Activated T-cell treated with anti-CD3 and anti-CD28 coated beads for 48 hours (primary cell): ENCODE measurements at regions not wholly inside any gene's neighbourhood (a gene's known extent, or its start where the extent isn't known, plus 50 kb on each side); places are given as distances from the start of the nearest gene placed in this dataset.
"Not testable (repeated sequence)": the region's sequence is repeated elsewhere in the genome, so short reads cannot be mapped to it uniquely, and the experiment has no call there.

ENCODE experiments used
- DNase-seq: peaks from one replicate; pipeline ENCODE4 v3.0.0-alpha.2; 2020; ENCODE audit warnings: low read depth

- no peak for DNase-seq
These were observed 394.0 kb upstream of the SLC35B3 start for GRCh38 chr6:8829296-8829695.

- no peak for DNase-seq
These were observed 393.0 kb upstream of the SLC35B3 start for GRCh38 chr6:8828376-8828775.

GRCh38 chr6:8825726-8826125, 390.4 kb upstream of the SLC35B3 start:
- DNase-seq = no peak

- no peak for DNase-seq
These were observed 386.6 kb upstream of the SLC35B3 start for GRCh38 chr6:8821981-8822381.

GRCh38 chr6:8820313-8820712, 385.0 kb upstream of the SLC35B3 start:
- DNase-seq = no peak

GRCh38 chr6:8819446-8819845, 384.1 kb upstream of the SLC35B3 start:
- no peak for DNase-seq

- DNase-seq = no peak
These were observed 379.2 kb upstream of the SLC35B3 start for GRCh38 chr6:8814440-8815000.

- DNase-seq = no peak
These were observed 375.0 kb upstream of the SLC35B3 start for GRCh38 chr6:8810325-8810724.

- no peak for DNase-seq
These were observed 374.3 kb upstream of the SLC35B3 start for GRCh38 chr6:8809662-8810061.

GRCh38 chr6:8803181-8803760, 367.9 kb upstream of the SLC35B3 start:
- DNase-seq = no peak

- not testable (repeated sequence) for DNase-seq
These were observed 367.1 kb upstream of the SLC35B3 start for GRCh38 chr6:8802397-8802796.

- no peak for DNase-seq
These were observed 359.1 kb upstream of the SLC35B3 start for GRCh38 chr6:8794420-8794819.

- DNase-seq = no peak
These were observed 354.5 kb upstream of the SLC35B3 start for GRCh38 chr6:8789878-8790277.

GRCh38 chr6:8785223-8785622, 349.9 kb upstream of the SLC35B3 start:
- DNase-seq = no peak

GRCh38 chr6:8783191-8783590, 347.8 kb upstream of the SLC35B3 start:
- DNase-seq = no peak

- no peak for DNase-seq
These were observed 345.3 kb upstream of the SLC35B3 start for GRCh38 chr6:8780653-8781052.

- no peak for DNase-seq
These were observed 329.4 kb upstream of the SLC35B3 start for GRCh38 chr6:8764733-8765132.

- DNase-seq = no peak
These were observed 325.6 kb upstream of the SLC35B3 start for GRCh38 chr6:8760951-8761350.

GRCh38 chr6:8758412-8758811, 323.1 kb upstream of the SLC35B3 start:
- no peak for DNase-seq

GRCh38 chr6:8750627-8751026, 315.3 kb upstream of the SLC35B3 start:
- no peak for DNase-seq

GRCh38 chr6:8749465-8749864, 314.1 kb upstream of the SLC35B3 start:
- no peak for DNase-seq

GRCh38 chr6:8743170-8743745, 307.9 kb upstream of the SLC35B3 start:
- DNase-seq = no peak

- no peak for DNase-seq
These were observed 304.1 kb upstream of the SLC35B3 start for GRCh38 chr6:8739454-8739853.

GRCh38 chr6:8738951-8739350, 303.6 kb upstream of the SLC35B3 start:
- DNase-seq = no peak
